GM18867 (cell line): ENCODE measurements at regions not wholly inside any gene's neighbourhood (a gene's known extent, or its start where the extent isn't known, plus 50 kb on each side); places are given as distances from the start of the nearest gene placed in this dataset.

Experiments
- ATAC-seq: cut with Tn5 transposase; IDR thresholded peaks from one replicate; pipeline ENCODE4 v1.9.1; 2021; ENCODE audit warnings: mild to moderate bottlenecking, moderate library complexity; ENCODE audit not compliant: unreplicated experiment

- ATAC-seq: no peak
These were observed 132.9 kb downstream of the BAMBI start for GRCh38 chr10:28810057-28810870.

GRCh38 chr10:28811639-28812349 lies 134.5 kb downstream of the BAMBI start:
- no peak for ATAC-seq

- no peak for ATAC-seq
These were observed 135.4 kb downstream of the BAMBI start for GRCh38 chr10:28812384-28813372.

- ATAC-seq: no peak
These were observed 138.4 kb downstream of the BAMBI start for GRCh38 chr10:28815681-28816080.

- ATAC-seq: no peak
These were observed 145.6 kb downstream of the BAMBI start for GRCh38 chr10:28822719-28823464.

- no peak for ATAC-seq
These were observed 146.3 kb downstream of the BAMBI start for GRCh38 chr10:28823501-28824075.

- ATAC-seq: no peak
These were observed 156.0 kb downstream of the BAMBI start for GRCh38 chr10:28833313-28833712.

GRCh38 chr10:28836435-28836743 lies 159.1 kb downstream of the BAMBI start:
- ATAC-seq: no peak

- ATAC-seq: no peak
These were observed 160.5 kb downstream of the BAMBI start for GRCh38 chr10:28837613-28838390.

- no peak for ATAC-seq
These were observed 161.6 kb downstream of the BAMBI start for GRCh38 chr10:28838908-28839307.

GRCh38 chr10:28839600-28840007 lies 162.3 kb downstream of the BAMBI start:
- no peak for ATAC-seq

GRCh38 chr10:28840202-28840601 lies 162.9 kb downstream of the BAMBI start:
- ATAC-seq: no peak

GRCh38 chr10:28840971-28841370 lies 163.7 kb downstream of the BAMBI start:
- ATAC-seq: no peak

GRCh38 chr10:28841625-28842024 lies 164.3 kb downstream of the BAMBI start:
- no peak for ATAC-seq

GRCh38 chr10:28842321-28842720 lies 165.0 kb downstream of the BAMBI start:
- ATAC-seq: no peak

GRCh38 chr10:28845009-28845682 lies 167.8 kb downstream of the BAMBI start:
- no peak for ATAC-seq

- ATAC-seq: no peak
These were observed 172.0 kb downstream of the BAMBI start for GRCh38 chr10:28849309-28849708.

- ATAC-seq: no peak
These were observed 172.5 kb downstream of the BAMBI start for GRCh38 chr10:28849821-28850220.

- no peak for ATAC-seq
These were observed 173.5 kb downstream of the BAMBI start for GRCh38 chr10:28850784-28851183.
